HG03521 (cell line): ENCODE measurements at regions not wholly inside any gene's neighbourhood (a gene's known extent, or its start where the extent isn't known, plus 50 kb on each side); places are given as distances from the start of the nearest gene placed in this dataset.
"Not testable (repeated sequence)": the region's sequence is repeated elsewhere in the genome, so short reads cannot be mapped to it uniquely, and the experiment has no call there.

Experiments
- ATAC-seq: cut with Tn5 transposase; IDR thresholded peaks from one replicate; pipeline ENCODE4 v1.9.1; 2021; ENCODE audit warnings: mild to moderate bottlenecking, moderate library complexity; ENCODE audit not compliant: unreplicated experiment

- no peak for ATAC-seq
Observed at GRCh38 chr7:155942226-155942950, 130.1 kb upstream of the SHH start.

GRCh38 chr7:155941688-155942087, 129.4 kb upstream of the SHH start:
- ATAC-seq, result no peak

GRCh38 chr7:155939350-155939749, 127.1 kb upstream of the SHH start:
- no peak for ATAC-seq

- ATAC-seq, result no peak
Observed at GRCh38 chr7:155938129-155938528, 125.9 kb upstream of the SHH start.

- no peak for ATAC-seq
Observed at GRCh38 chr7:155935726-155936125, 123.5 kb upstream of the SHH start.

GRCh38 chr7:155935005-155935557, 122.8 kb upstream of the SHH start:
- no peak for ATAC-seq

- not testable (repeated sequence) for ATAC-seq
Observed at GRCh38 chr7:155932324-155932723, 120.1 kb upstream of the SHH start.

GRCh38 chr7:155931396-155932085, 119.3 kb upstream of the SHH start:
- ATAC-seq, result no peak

- no peak for ATAC-seq
Observed at GRCh38 chr7:155930527-155930926, 118.3 kb upstream of the SHH start.

GRCh38 chr7:155930061-155930460, 117.8 kb upstream of the SHH start:
- ATAC-seq, result no peak

GRCh38 chr7:155928583-155928982, 116.3 kb upstream of the SHH start:
- no peak for ATAC-seq

GRCh38 chr7:155927905-155928304, 115.6 kb upstream of the SHH start:
- no peak for ATAC-seq

- ATAC-seq, result no peak
Observed at GRCh38 chr7:155925682-155926081, 113.4 kb upstream of the SHH start.

- no peak for ATAC-seq
Observed at GRCh38 chr7:155922067-155922816, 110.0 kb upstream of the SHH start.

GRCh38 chr7:155921804-155922066, 109.5 kb upstream of the SHH start:
- no peak for ATAC-seq

GRCh38 chr7:155921086-155921803, 109.0 kb upstream of the SHH start:
- ATAC-seq, result no peak

GRCh38 chr7:155920068-155920461, 107.8 kb upstream of the SHH start:
- no peak for ATAC-seq

- no peak for ATAC-seq
Observed at GRCh38 chr7:155919391-155920067, 107.3 kb upstream of the SHH start.

GRCh38 chr7:155918720-155919390, 106.6 kb upstream of the SHH start:
- no peak for ATAC-seq

GRCh38 chr7:155917836-155918430, 105.7 kb upstream of the SHH start:
- no peak for ATAC-seq
